DOHH2 (cell line): ENCODE measurements at regions not wholly inside any gene's neighbourhood (a gene's known extent, or its start where the extent isn't known, plus 50 kb on each side); places are given as distances from the start of the nearest gene placed in this dataset.

Experiments
- CTCF ChIP-seq: fragments of 200-600 bp; sonication (generic); IDR thresholded peaks from one replicate; pipeline ENCODE4 v1.5.1; 2014; ENCODE audit warnings: antibody characterized with exemption, mild to moderate bottlenecking, low read depth, low read length; ENCODE audit not compliant: poor library complexity, severe bottlenecking
- EZH2phosphoT487 ChIP-seq: fragments of 200-600 bp; sonication (generic); IDR thresholded peaks from 2 replicates; pipeline ENCODE4 v1.6.1; 2017; ENCODE audit warnings: borderline replicate concordance, mild to moderate bottlenecking, antibody characterized with exemption, low read length, moderate library complexity, mixed read lengths

DNA sequence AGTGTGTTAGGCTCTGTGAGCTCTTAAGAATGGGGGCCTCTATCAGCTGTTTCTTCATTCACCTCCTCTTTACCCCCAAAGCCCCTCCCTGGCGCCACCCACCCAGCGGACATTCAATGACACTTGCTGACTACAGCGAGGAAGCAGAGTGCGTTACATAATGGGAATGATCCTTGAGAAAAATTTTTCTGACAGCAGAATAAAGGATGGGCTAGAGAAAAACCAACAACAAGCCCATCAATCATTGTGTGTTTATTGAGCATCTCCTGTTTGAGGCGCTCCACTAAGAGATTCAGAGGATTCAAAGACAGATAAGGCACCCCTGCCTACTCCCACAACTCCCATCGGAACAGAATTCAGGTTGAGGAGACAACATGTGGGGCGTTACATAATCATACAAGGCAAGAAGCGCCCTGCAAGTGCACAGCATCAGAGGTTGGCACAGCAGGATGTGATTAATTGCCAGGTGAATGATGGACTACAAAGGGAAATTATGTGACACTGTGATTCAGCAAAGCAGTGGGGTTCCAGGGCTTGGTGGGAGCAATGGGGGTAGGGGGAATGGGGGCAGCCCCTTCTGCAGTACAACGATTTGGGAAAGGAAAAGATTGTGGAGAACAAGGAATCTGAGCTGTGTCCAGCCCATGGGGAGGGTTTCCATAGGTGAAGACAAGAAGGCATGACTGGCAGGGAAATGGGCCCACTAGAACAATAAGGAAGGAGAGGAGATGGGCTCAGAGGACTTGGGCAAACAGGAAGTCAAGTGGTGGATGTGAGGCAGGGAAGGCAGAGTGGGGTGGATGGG is 141.3 kb upstream of the ATP2B2 start:
- TF ChIP-seq CTCF (no peak), EZH2phosphoT487 (no peak)
